ENCODE measurements at regions not wholly inside any gene's neighbourhood (a gene's known extent, or its start where the extent isn't known, plus 50 kb on each side); places are given as distances from the start of the nearest gene placed in this dataset.

DNA sequence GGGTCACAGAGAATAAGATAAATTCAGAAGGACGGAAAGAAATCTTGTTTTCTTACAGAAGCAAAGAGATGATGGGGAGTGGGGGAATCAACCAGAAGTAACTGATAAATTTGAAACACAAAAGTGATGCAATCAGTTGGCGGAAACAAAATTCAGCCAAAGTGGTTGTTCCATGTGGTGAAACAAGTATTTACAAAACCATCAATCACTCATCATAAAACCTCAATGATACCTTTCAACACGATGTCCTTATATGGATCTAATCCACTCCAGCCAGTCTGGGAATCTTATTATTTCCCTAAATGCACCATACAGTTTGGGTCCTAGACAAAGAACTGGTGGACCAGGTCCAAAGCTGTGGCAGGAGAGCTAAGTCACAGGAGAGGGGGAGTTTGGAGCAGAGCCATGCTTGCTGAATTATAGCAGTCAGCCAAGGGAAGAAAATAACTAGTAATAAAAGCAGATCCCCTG lies 303.8 kb upstream of the LRRC7 start:
- no peaks in the 10 kb centered on the region for H3K36me3 ChIP-seq
- ATAC-seq = peak in 1 of 8 donors; percentile 39
- intact Hi-C loops (cut with DNase I) = no loop called here
- H3K9me3 ChIP-seq = no peaks in the 10 kb centered on the region
- peaks cover 0 to 12% (median 0%) of the 10 kb centered on the region in 9 donors for H3K4me1 ChIP-seq
- no peak overlapping the region for H3K4me3 ChIP-seq
- no peak overlapping the region for H3K27ac ChIP-seq
- H3K27me3 ChIP-seq = no peaks in the 10 kb centered on the region
- peak in 1 of 2 donors; percentile 34 for DNase-seq
- 45 to 58% methylated on average over 3 of the region's 3 CpGs for WGBS, 2 donors
- TF ChIP-seq, protein P1, sequence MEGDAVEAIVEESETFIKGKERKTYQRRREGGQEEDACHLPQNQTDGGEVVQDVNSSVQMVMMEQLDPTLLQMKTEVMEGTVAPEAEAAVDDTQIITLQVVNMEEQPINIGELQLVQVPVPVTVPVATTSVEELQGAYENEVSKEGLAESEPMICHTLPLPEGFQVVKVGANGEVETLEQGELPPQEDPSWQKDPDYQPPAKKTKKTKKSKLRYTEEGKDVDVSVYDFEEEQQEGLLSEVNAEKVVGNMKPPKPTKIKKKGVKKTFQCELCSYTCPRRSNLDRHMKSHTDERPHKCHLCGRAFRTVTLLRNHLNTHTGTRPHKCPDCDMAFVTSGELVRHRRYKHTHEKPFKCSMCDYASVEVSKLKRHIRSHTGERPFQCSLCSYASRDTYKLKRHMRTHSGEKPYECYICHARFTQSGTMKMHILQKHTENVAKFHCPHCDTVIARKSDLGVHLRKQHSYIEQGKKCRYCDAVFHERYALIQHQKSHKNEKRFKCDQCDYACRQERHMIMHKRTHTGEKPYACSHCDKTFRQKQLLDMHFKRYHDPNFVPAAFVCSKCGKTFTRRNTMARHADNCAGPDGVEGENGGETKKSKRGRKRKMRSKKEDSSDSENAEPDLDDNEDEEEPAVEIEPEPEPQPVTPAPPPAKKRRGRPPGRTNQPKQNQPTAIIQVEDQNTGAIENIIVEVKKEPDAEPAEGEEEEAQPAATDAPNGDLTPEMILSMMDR (IDR thresholded peaks at IDR 0.05) = no peak

DNA sequence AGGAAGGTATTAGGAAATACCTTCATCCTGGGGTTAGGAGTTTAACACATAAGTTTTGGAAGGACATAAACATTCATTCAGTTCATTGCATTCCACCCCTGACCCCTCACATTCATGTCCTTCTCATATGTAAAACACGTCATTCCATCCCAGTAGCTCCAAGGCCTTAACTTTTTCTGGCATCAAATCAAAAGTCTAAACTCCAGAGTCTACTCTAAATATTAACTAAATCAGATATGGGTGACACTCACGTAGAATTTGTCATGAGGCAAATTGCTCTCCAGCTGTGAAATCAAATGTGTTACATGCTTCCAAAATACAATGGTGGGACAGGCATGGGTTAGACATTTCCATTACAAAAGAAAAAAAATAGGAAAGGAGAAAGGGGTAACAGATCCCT lies 298.2 kb upstream of the LRRC7 start:
- TF ChIP-seq, protein P1 (IDR thresholded peaks at IDR 0.05) = no peak
- Histone ChIP-seq H3K9me3 (peaks cover 0 to 5% (median 0%) of the 10 kb centered on the region in 11 donors), H3K4me1 (peaks cover 0 to 4% (median 0%) of the 10 kb centered on the region in 9 donors), H3K27ac (no peak overlapping the region), H3K4me3 (no peak overlapping the region), H3K36me3 (no peaks in the 10 kb centered on the region), H3K27me3 (no peaks in the 10 kb centered on the region)
- ATAC-seq (no peak), DNase-seq (no peak)
- intact Hi-C loops (cut with DNase I) = no loop called here
- WGBS, 2 donors = 75 to 78% methylated on average over 2 of the region's 2 CpGs

DNA sequence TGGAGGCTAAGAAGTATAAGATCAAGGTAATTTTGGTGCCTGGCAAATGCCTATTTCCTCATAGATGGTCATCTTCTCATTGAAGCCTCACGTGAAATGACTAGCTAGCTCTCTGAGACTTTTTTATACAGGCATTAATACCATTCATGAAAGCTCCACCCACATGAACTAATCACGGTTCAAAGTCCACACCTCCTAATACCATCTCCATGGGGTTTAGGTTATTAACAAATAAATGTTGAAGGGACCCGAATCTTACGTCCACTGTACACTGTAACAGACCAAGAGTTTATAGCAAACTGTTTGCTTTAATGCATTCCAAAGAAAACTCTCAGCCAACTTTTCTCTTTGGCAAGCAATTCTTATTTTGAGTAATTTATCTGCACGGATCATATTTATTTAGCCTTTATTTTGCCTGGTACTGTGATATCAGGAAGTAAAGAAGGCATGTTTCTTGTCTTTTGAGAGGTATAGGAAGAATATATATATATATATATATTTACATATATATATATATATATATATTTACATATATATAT lies 296.1 kb upstream of the LRRC7 start:
- H3K9me3 ChIP-seq = peaks cover 0 to 5% (median 0%) of the 10 kb centered on the region in 11 donors
- TF ChIP-seq, protein P1 (IDR thresholded peaks at IDR 0.05) = no peak
- intact Hi-C loops (cut with DNase I) = loop anchor here in 1 of 10 donors (5.0 kb wide), 1 partner anchor 1491 kb away; no protein-coding TSS in a partner anchor
- no peaks in the 10 kb centered on the region for H3K27me3 ChIP-seq
- no peaks in the 10 kb centered on the region for H3K36me3 ChIP-seq
- H3K4me3 ChIP-seq = no peak overlapping the region
- DNase-seq (no peak), ATAC-seq (no peak)
- no peaks in the 10 kb centered on the region for H3K4me1 ChIP-seq
- 60 to 73% methylated on average over 5 of the region's 5 CpGs for WGBS, 2 donors
- H3K27ac ChIP-seq = no peak overlapping the region

DNA sequence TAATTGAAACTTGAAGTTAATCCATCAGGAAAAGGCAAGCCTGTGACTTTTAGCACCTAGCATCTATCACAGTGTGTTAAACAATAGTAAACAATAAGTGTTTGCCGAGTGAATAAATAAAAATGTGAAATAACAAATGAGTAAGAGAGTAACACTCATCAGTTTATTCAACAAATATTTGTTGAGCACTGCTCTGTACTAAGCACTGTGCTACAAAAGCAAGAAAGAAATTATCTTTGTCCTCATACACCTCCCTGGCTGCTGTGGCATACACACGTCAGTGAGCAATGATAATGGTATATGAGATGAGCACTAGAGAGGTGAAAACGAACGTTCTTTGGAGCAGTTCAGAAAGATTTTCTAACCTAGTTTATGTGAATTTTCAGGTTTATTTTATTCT lies 295.0 kb upstream of the LRRC7 start:
- Histone ChIP-seq H3K4me3 (no peak overlapping the region), H3K27ac (no peak overlapping the region), H3K27me3 (no peaks in the 10 kb centered on the region), H3K4me1 (no peaks in the 10 kb centered on the region), H3K9me3 (peaks cover 0 to 5% (median 0%) of the 10 kb centered on the region in 11 donors), H3K36me3 (no peaks in the 10 kb centered on the region)
- ATAC-seq = no peak
- WGBS, 2 donors = 84 to 91% methylated on average over 4 of the region's 4 CpGs
- TF ChIP-seq, protein P1 (IDR thresholded peaks at IDR 0.05) = no peak
- intact Hi-C loops (cut with DNase I) = loop anchor here in 1 of 10 donors (5.0 kb wide), 1 partner anchor 1490 kb away; no protein-coding TSS in a partner anchor
- DNase-seq = no peak

Measured in heart right ventricle (tissue), 16 donors.